ENCODE measurements at regions not wholly inside any gene's neighbourhood (a gene's known extent, or its start where the extent isn't known, plus 50 kb on each side); places are given as distances from the start of the nearest gene placed in this dataset.

GRCh38 chr2:166661391-166661790 is 167.3 kb upstream of the SCN7A start:
- dilution Hi-C loops (cut with MboI; ENCODE audit: extremely low pct_ligation_motif_present, low sequenced_read_pairs) (no loop called here), intact Hi-C loops (cut with micrococcal nuclease) (no loop called here)
- no TSS peak for BruUV-seq (replicated peaks)
- ChIA-PET POLR2A (no interaction called here), CTCF (no interaction called here)
- Histone ChIP-seq H3K9ac (replicated peaks; ENCODE audit: extremely low read depth, insufficient read depth, low read length) (no peak overlapping the region), H3K36me3 (ENCODE audit: control insufficient read depth in 2 of 2, extremely low read depth in 1 of 2, insufficient read depth in 2 of 2, low read length in 2 of 2) (no peaks in the 10 kb centered on the region), H3K9me1 (replicated peaks; ENCODE audit: control insufficient read depth, extremely low read depth, insufficient read depth, low read length) (no peaks in the 10 kb centered on the region), H3K79me2 (ENCODE audit: control insufficient read depth, insufficient read depth, low read length) (no peaks in the 10 kb centered on the region), H4K20me1 (replicated peaks; ENCODE audit: control insufficient read depth, extremely low read depth, insufficient read depth, low read length) (no peaks in the 10 kb centered on the region), H3K9me3 (replicated peaks; ENCODE audit: control insufficient read depth, insufficient read depth, low read length) (no peaks in the 10 kb centered on the region), H2AFZ (ENCODE audit: low read depth, low read length) (no peak overlapping the region), H3K4me1 (ENCODE audit: control insufficient read depth, extremely low read depth, insufficient read depth, low read length) (no peaks in the 10 kb centered on the region), H3K4me3 (replicated peaks in 1 of 3; ENCODE audit: insufficient read depth in 1 of 3, low read depth in 1 of 3, low read length in 3 of 3) (no peak overlapping the region), H3K27me3 (ENCODE audit: control insufficient read depth in 2 of 2, insufficient read depth in 2 of 2, low read length in 2 of 2) (no peaks in the 10 kb centered on the region), H3K4me2 (ENCODE audit: insufficient read depth, low read length) (no peak overlapping the region), H3K27ac (ENCODE audit: insufficient read depth, low read depth, low read length) (no peak overlapping the region)
- DNase-seq (ENCODE audit: low read depth, low spot score) (no peak), FAIRE-seq (no peak)
- TF ChIP-seq CTCF (IDR thresholded peaks at IDR 0.05; ENCODE audit: extremely low read depth in 1 of 2, insufficient read depth in 1 of 2, low read depth in 1 of 2, low read length in 2 of 2) = no peak
- TF ChIP-seq POLR2AphosphoS5 (IDR thresholded peaks at IDR 0.05; ENCODE audit: insufficient read depth, low read depth, low read length) = no peak
- TF ChIP-seq JUN (IDR thresholded peaks at IDR 0.05; ENCODE audit: borderline replicate concordance, insufficient read depth, insufficient read length, low read depth) = no peak
- no peak for TF ChIP-seq GATA2 (IDR thresholded peaks at IDR 0.05; ENCODE audit: insufficient read depth, insufficient read length, low read depth, low read length)
- TF ChIP-seq MAX (IDR thresholded peaks at IDR 0.05; ENCODE audit: insufficient read depth, insufficient read length) = no peak
- TF ChIP-seq FOS (IDR thresholded peaks at IDR 0.05; ENCODE audit: borderline replicate concordance, insufficient read depth, low read length) = no peak
- no peak for TF ChIP-seq EZH2 (IDR thresholded peaks at IDR 0.05; ENCODE audit: borderline replicate concordance, low read depth, low read length, severe bottlenecking)
- TF ChIP-seq MYC (IDR thresholded peaks at IDR 0.05; ENCODE audit: low read depth, low read length) = no peak
- TF ChIP-seq POLR2A (IDR thresholded peaks at IDR 0.05; ENCODE audit: low read depth, low read length) = no peak
